Endothelial cell (in vitro differentiated cells): ENCODE measurements at regions not wholly inside any gene's neighbourhood (a gene's known extent, or its start where the extent isn't known, plus 50 kb on each side); places are given as distances from the start of the nearest gene placed in this dataset.

Source experiments
- DNase-seq: peaks from one replicate; pipeline ENCODE4 v3.0.0; 2021; ENCODE audit warnings: low spot score
- H3K27ac Mint-ChIP-seq: one replicate; pipeline ENCODE4 v1.8.0; 2021; ENCODE audit warnings: mixed read lengths, inconsistent platforms; ENCODE audit not compliant: unreplicated experiment
- H3K27me3 Mint-ChIP-seq: one replicate; pipeline ENCODE4 v1.8.0; 2021; ENCODE audit warnings: mild to moderate bottlenecking, moderate library complexity, mixed read lengths, inconsistent platforms; ENCODE audit not compliant: unreplicated experiment
- H3K36me3 Mint-ChIP-seq: one replicate; pipeline ENCODE4 v1.8.0; 2021; ENCODE audit warnings: mild to moderate bottlenecking, low read depth, mixed read lengths, inconsistent platforms; ENCODE audit not compliant: unreplicated experiment
- H3K4me1 Mint-ChIP-seq: one replicate; pipeline ENCODE4 v1.8.0; 2021; ENCODE audit warnings: mild to moderate bottlenecking, mixed read lengths, inconsistent platforms; ENCODE audit not compliant: unreplicated experiment
- H3K4me3 Mint-ChIP-seq: one replicate; pipeline ENCODE4 v1.8.0; 2021; ENCODE audit warnings: mild to moderate bottlenecking, mixed read lengths, inconsistent platforms; ENCODE audit not compliant: unreplicated experiment
- H3K9me3 Mint-ChIP-seq: one replicate; pipeline ENCODE4 v1.8.0; 2021; ENCODE audit warnings: mixed read lengths, inconsistent platforms; ENCODE audit not compliant: unreplicated experiment
- CTCF ChIP-seq: fragments of 200-600 bp; sonication (generic); IDR thresholded peaks from one replicate; pipeline ENCODE4 v1.5.0; 2021; ENCODE audit warnings: antibody characterized with exemption; ENCODE audit not compliant: unreplicated experiment

GRCh38 chr18:10259901-10260300 lies 194.5 kb upstream of the APCDD1 start:
- Mint-ChIP-seq H3K4me1 (no peaks in the 10 kb centered on the region), H3K36me3 (no peaks in the 10 kb centered on the region)
- no peak for TF ChIP-seq CTCF

GRCh38 chr18:10261344-10262276 lies 192.8 kb upstream of the APCDD1 start:
- no peak for TF ChIP-seq CTCF
- H3K9me3 Mint-ChIP-seq, result no peaks in the 10 kb centered on the region
- no peak overlapping the region for H3K27ac Mint-ChIP-seq

More at GRCh38 chr18:10259901-10260300, 194.5 kb upstream of the APCDD1 start:
- no peak for DNase-seq
- Mint-ChIP-seq H3K27me3 (no peaks in the 10 kb centered on the region), H3K27ac (no peak overlapping the region), H3K4me3 (no peak overlapping the region), H3K9me3 (no peaks in the 10 kb centered on the region)

DNA sequence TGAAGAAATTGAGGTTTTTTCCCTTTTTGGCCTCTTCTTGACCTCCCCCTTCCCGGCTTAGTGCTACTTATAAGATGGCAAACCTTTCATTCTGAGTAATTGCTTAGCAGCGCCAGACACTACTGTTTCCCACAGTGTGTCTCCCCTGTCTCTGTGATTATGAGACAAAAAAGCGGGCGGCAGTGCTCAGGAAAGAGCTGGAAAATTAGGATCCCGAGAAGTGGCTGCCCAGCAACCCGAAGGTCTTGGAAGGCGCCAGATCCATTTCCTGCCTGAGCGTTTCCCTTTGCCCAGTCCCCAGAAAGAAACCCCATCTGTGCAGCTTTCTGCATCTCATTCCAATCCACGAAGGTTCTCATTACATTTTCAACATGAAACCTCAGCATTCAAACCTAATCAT lies 191.9 kb upstream of the APCDD1 start:
- Mint-ChIP-seq H3K4me1 (no peaks in the 10 kb centered on the region), H3K4me3 (no peak overlapping the region), H3K27ac (no peak overlapping the region), H3K9me3 (no peaks in the 10 kb centered on the region), H3K36me3 (no peaks in the 10 kb centered on the region), H3K27me3 (no peaks in the 10 kb centered on the region)
- no peak for DNase-seq
- no peak for TF ChIP-seq CTCF

More at GRCh38 chr18:10261344-10262276, 192.8 kb upstream of the APCDD1 start:
- DNase-seq, result no peak
- Mint-ChIP-seq H3K36me3 (no peaks in the 10 kb centered on the region), H3K4me1 (no peaks in the 10 kb centered on the region), H3K4me3 (no peak overlapping the region), H3K27me3 (no peaks in the 10 kb centered on the region)

GRCh38 chr18:10264260-10264659 lies 190.2 kb upstream of the APCDD1 start:
- no peaks in the 10 kb centered on the region for H3K36me3 Mint-ChIP-seq
- H3K27me3 Mint-ChIP-seq, result no peaks in the 10 kb centered on the region
- no peak overlapping the region for H3K4me3 Mint-ChIP-seq
- H3K4me1 Mint-ChIP-seq, result no peaks in the 10 kb centered on the region
- no peaks in the 10 kb centered on the region for H3K9me3 Mint-ChIP-seq
- no peak overlapping the region for H3K27ac Mint-ChIP-seq
- DNase-seq, result no peak
- TF ChIP-seq CTCF, result no peak
